HCT116 (cell line): ENCODE measurements at regions not wholly inside any gene's neighbourhood (a gene's known extent, or its start where the extent isn't known, plus 50 kb on each side); places are given as distances from the start of the nearest gene placed in this dataset.

Source experiments
- ATAC-seq: fragments of 200-7000 bp; cut with Tn5 transposase; 2 replicates; pipeline ENCODE4 v1.9.1; 2020; ENCODE audit warnings: mild to moderate bottlenecking, moderate library complexity
- BruUV-seq: library from RNA; stranded (reverse); fragments of 400-500 nt; replicated peaks from 2 replicates; lab custom pipeline; 2021; lab: Mats Ljungman, UMichigan
- CTCF ChIA-PET: fragments of 300-600 bp; sonication (Branson Sonifier 250); formaldehyde crosslinking; loops from one replicate; lab custom pipeline; 2021; ENCODE audit warnings: antibody characterized with exemption; lab: Charles Lee
- POLR2A ChIA-PET: fragments of 300-600, 350-600 bp; sonication (Branson Sonifier 250); formaldehyde crosslinking; loops from one replicate; lab custom pipeline; 2021; ENCODE audit warnings: antibody characterized with exemption; lab: Charles Lee
- RAD21 ChIA-PET, 2 experiments: fragments of 300-600 bp; sonication (Branson Sonifier 250); formaldehyde crosslinking; loops; one replicate each; lab custom pipeline; 2023; ENCODE audit warnings: low total read pairs in 2 of 2; ENCODE audit not compliant: uncharacterized antibody in 2 of 2, unreplicated experiment in 2 of 2, low non-redundant PET in 1 of 2; lab: Charles Lee
- DNase-seq: peaks from one replicate; pipeline ENCODE4 v3.0.0-alpha.2; 2010; ENCODE audit warnings: low read depth, low spot score
- H2AFZ ChIP-seq: fragments of 200-600 bp; shearing (Covaris generic), sonication (generic); 2 replicates; pipeline ENCODE4 v1.6.1; 2017; ENCODE audit warnings: low read depth, mixed run types, mixed read lengths, antibody characterized with exemption, low read length; ENCODE audit not compliant: poor library complexity, severe bottlenecking
- H3K27ac ChIP-seq: 2 replicates; pipeline ENCODE4 v1.5.1; 2012; ENCODE audit warnings: low read depth, low read length
- H3K27me3 ChIP-seq: fragments of 200-600 bp; sonication (generic); 2 replicates; pipeline ENCODE4 v1.6.1; 2016; ENCODE audit warnings: mixed run types, low read length, mixed read lengths; ENCODE audit not compliant: insufficient read depth
- H3K36me3 ChIP-seq, 2 experiments: fragments of 200-500 bp in 1 of 2; fragments of 200-600 bp in 1 of 2; sonication (Bioruptor generic) in 1 of 2; sonication (generic) in 1 of 2; 2 replicates each; pipeline versions ENCODE4 v1.5.1 to v1.6.1; 2014 to 2016; ENCODE audit warnings: low read length in 2 of 2, inconsistent platforms in 1 of 2, mixed read lengths in 1 of 2, mixed run types in 1 of 2; ENCODE audit not compliant: insufficient read depth in 2 of 2, control insufficient read depth in 1 of 2
- H3K4me1 ChIP-seq, 2 experiments: fragments of 200-600 bp in 1 of 2; sonication (generic) in 1 of 2; 2 replicates each; pipeline versions ENCODE4 v1.5.1 to v1.6.1; 2012 to 2017; ENCODE audit warnings: low read length in 2 of 2, inconsistent platforms in 1 of 2, mild to moderate bottlenecking in 1 of 2, mixed read lengths in 1 of 2, mixed run types in 1 of 2, moderate library complexity in 1 of 2; ENCODE audit not compliant: insufficient read depth in 2 of 2, control insufficient read depth in 1 of 2
- H3K4me2 ChIP-seq: fragments of 200-600 bp; sonication (generic); 2 replicates; pipeline ENCODE4 v1.6.1; 2017; ENCODE audit warnings: mixed run types, low read length, mixed read lengths
- H3K4me3 ChIP-seq, 2 experiments: fragments of 200-600 bp in 1 of 2; sonication (generic) in 1 of 2; replicated peaks in 1 of 2; 2 replicates each; pipeline ENCODE4 v1.5.1; 2011 to 2016; ENCODE audit warnings: low read length in 2 of 2, control low read depth in 1 of 2, low read depth in 1 of 2, mild to moderate bottlenecking in 1 of 2, mixed read lengths in 1 of 2, mixed run types in 1 of 2
- H3K79me2 ChIP-seq: fragments of 200-600 bp; sonication (generic); 2 replicates; pipeline ENCODE4 v1.6.1; 2017; ENCODE audit warnings: mild to moderate bottlenecking, mixed run types, low read length, moderate library complexity, mixed read lengths; ENCODE audit not compliant: insufficient read depth
- H3K9ac ChIP-seq: fragments of 200-600 bp; sonication (generic); 2 replicates; pipeline ENCODE4 v1.6.1; 2016; ENCODE audit warnings: low read length, mixed read lengths
- H3K9me2 ChIP-seq: fragments of 200-600 bp; sonication (generic), shearing (Covaris generic); 2 replicates; pipeline ENCODE4 v1.6.1; 2017; ENCODE audit warnings: mixed run types, mild to moderate bottlenecking, moderate library complexity; ENCODE audit not compliant: insufficient read depth
- H3K9me3 ChIP-seq, 2 experiments: fragments of 200-500 bp in 1 of 2; fragments of 200-600 bp in 1 of 2; sonication (Bioruptor generic) in 1 of 2; sonication (generic) in 1 of 2; 2 replicates each; pipeline ENCODE4 v1.6.1; 2014 to 2017; ENCODE audit warnings: low read length in 2 of 2, mixed read lengths in 2 of 2, inconsistent platforms in 1 of 2, low read depth in 1 of 2, mild to moderate bottlenecking in 1 of 2, mixed run types in 1 of 2, moderate library complexity in 1 of 2; ENCODE audit not compliant: control insufficient read depth in 1 of 2, insufficient read depth in 1 of 2
- H4K20me1 ChIP-seq: fragments of 200-600 bp; sonication (generic), shearing (Covaris generic); 2 replicates; pipeline ENCODE4 v1.6.1; 2017; ENCODE audit warnings: mixed run types, mild to moderate bottlenecking, moderate library complexity; ENCODE audit not compliant: insufficient read depth
- CBX3 ChIP-seq: IDR thresholded peaks from 2 replicates; pipeline ENCODE4 v1.6.1; 2012; ENCODE audit warnings: low read depth
- CEBPB ChIP-seq: IDR thresholded peaks from 2 replicates; pipeline ENCODE4 v1.6.1; 2012; ENCODE audit warnings: low read depth
- EZH2 ChIP-seq: fragments of 200-600 bp; sonication (generic); IDR thresholded peaks from 2 replicates; pipeline ENCODE4 v1.6.1; 2017; ENCODE audit warnings: antibody characterized with exemption, mixed run types
- EZH2phosphoT487 ChIP-seq: fragments of 200-600 bp; IDR thresholded peaks from 2 replicates; pipeline ENCODE4 v1.6.1; 2018; ENCODE audit warnings: antibody characterized with exemption, borderline replicate concordance
- FOSL1 ChIP-seq: IDR thresholded peaks from 2 replicates; pipeline ENCODE4 v1.6.1; 2012; ENCODE audit warnings: low read depth
- JUND ChIP-seq: IDR thresholded peaks from 2 replicates; pipeline ENCODE4 v1.6.1; 2012
- POLR2A ChIP-seq: IDR thresholded peaks from 2 replicates; pipeline ENCODE4 v1.7.0; 2011; ENCODE audit warnings: borderline replicate concordance; ENCODE audit not compliant: insufficient read depth, insufficient read length; ENCODE audit errors: extremely low read depth
- RAD21 ChIP-seq: IDR thresholded peaks from 2 replicates; pipeline ENCODE4 v1.6.1; 2012; ENCODE audit warnings: low read depth, mild to moderate bottlenecking
- SIN3A ChIP-seq: IDR thresholded peaks from 2 replicates; pipeline ENCODE4 v1.6.1; 2012; ENCODE audit warnings: low read depth
- SRF ChIP-seq: IDR thresholded peaks from 2 replicates; pipeline ENCODE4 v1.6.1; 2012; ENCODE audit warnings: low read depth
- TCF7L2 ChIP-seq: IDR thresholded peaks from 2 replicates; pipeline ENCODE4 v1.7.0; 2011; ENCODE audit warnings: borderline replicate concordance, inconsistent platforms; ENCODE audit not compliant: insufficient read depth, insufficient read length; ENCODE audit errors: extremely low read depth
- ZFX ChIP-seq: fragments of 450-650 bp; IDR thresholded peaks from 2 replicates; pipeline ENCODE4 v1.6.1; 2017
- ZNF274 ChIP-seq: fragments of 200-500 bp; sonication (Bioruptor generic); IDR thresholded peaks from 2 replicates; pipeline ENCODE4 v1.6.1; 2014; ENCODE audit warnings: mild to moderate bottlenecking, low read depth, low read length, inconsistent platforms
- intact Hi-C: fragments of 100-400 bp; cut with micrococcal nuclease; formaldehyde crosslinking; loops from 2 replicates; pipeline ENCODE4 v1.10.0; 2022
- TF ChIP-seq, protein P1 (sequence below): IDR thresholded peaks from 2 replicates; pipeline ENCODE4 v1.6.1; 2012
- TF ChIP-seq, protein P2 (sequence below): IDR thresholded peaks from 2 replicates; pipeline ENCODE4 v1.6.1; 2011; ENCODE audit warnings: mild to moderate bottlenecking, low read length, moderate library complexity; ENCODE audit not compliant: insufficient replicate concordance; ENCODE audit errors: extremely low read depth

DNA sequence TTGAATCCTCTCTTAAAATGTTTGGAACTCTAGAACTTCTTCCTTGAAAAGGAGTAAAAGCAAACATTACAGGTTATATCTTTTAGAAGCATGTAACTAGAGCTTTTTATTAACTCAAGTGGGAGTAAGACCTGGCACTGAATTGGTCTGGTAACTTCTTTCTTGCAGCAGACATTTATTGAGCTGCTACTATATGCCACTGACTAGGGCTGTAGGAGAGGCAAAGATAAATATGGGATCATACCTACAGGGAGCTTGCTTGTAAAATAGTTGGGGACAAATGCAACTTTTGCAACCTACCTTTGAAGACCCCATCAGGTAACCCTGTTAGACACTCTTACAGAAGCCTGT, 231.9 kb upstream of the TUT7 start:
- ATAC-seq = no peak
- ChIA-PET CTCF (no interaction called here), RAD21 (no interaction called here), POLR2A (no interaction called here)
- intact Hi-C loops = no loop called here
- no peaks in the 10 kb centered on the region for H3K79me2 ChIP-seq
- TF ChIP-seq, protein P1, sequence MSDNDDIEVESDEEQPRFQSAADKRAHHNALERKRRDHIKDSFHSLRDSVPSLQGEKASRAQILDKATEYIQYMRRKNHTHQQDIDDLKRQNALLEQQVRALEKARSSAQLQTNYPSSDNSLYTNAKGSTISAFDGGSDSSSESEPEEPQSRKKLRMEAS = no peak
- TF ChIP-seq CBX3 = no peak
- TF ChIP-seq ZFX = no peak
- TF ChIP-seq TCF7L2 = no peak
- no peak for TF ChIP-seq SIN3A
- no peak for TF ChIP-seq JUND
- TF ChIP-seq ZNF274 = no peak
- TF ChIP-seq RAD21 = no peak
- TF ChIP-seq POLR2A = no peak
- no peak for TF ChIP-seq FOSL1
- TF ChIP-seq SRF = no peak
- TF ChIP-seq, protein P2, sequence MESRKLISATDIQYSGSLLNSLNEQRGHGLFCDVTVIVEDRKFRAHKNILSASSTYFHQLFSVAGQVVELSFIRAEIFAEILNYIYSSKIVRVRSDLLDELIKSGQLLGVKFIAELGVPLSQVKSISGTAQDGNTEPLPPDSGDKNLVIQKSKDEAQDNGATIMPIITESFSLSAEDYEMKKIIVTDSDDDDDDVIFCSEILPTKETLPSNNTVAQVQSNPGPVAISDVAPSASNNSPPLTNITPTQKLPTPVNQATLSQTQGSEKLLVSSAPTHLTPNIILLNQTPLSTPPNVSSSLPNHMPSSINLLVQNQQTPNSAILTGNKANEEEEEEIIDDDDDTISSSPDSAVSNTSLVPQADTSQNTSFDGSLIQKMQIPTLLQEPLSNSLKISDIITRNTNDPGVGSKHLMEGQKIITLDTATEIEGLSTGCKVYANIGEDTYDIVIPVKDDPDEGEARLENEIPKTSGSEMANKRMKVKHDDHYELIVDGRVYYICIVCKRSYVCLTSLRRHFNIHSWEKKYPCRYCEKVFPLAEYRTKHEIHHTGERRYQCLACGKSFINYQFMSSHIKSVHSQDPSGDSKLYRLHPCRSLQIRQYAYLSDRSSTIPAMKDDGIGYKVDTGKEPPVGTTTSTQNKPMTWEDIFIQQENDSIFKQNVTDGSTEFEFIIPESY = no peak
- TF ChIP-seq EZH2 = no peak
- no peak for TF ChIP-seq CEBPB
- no peak for TF ChIP-seq EZH2phosphoT487
- no peaks in the 10 kb centered on the region for H3K4me1 ChIP-seq
- no TSS peak for BruUV-seq
- no peak for DNase-seq
- no peak overlapping the region for H3K4me2 ChIP-seq
- no peak overlapping the region for H3K27ac ChIP-seq
- H3K27me3 ChIP-seq = peaks cover 37% of the 10 kb centered on the region
- H2AFZ ChIP-seq = no peak overlapping the region
- no peak overlapping the region for H3K4me3 ChIP-seq
- no peaks in the 10 kb centered on the region for H3K36me3 ChIP-seq
- no peaks in the 10 kb centered on the region for H4K20me1 ChIP-seq
- no peak overlapping the region for H3K9ac ChIP-seq
- H3K9me3 ChIP-seq = no peaks in the 10 kb centered on the region
- H3K9me2 ChIP-seq = no peaks in the 10 kb centered on the region
